ENCODE measurements at regions not wholly inside any gene's neighbourhood (a gene's known extent, or its start where the extent isn't known, plus 50 kb on each side); places are given as distances from the start of the nearest gene placed in this dataset.

- CTCF ChIA-PET: no interaction called here
- H3K27me3 ChIP-seq (replicated peaks in 1 of 2; ENCODE audit: control insufficient read depth in 2 of 2, insufficient read depth in 2 of 2, low read length in 1 of 2): no peaks in the 10 kb centered on the region
- intact Hi-C loops (cut with micrococcal nuclease; ENCODE audit: unreplicated experiment): no loop called here
- H4K20me1 ChIP-seq (ENCODE audit: control insufficient read depth, insufficient read depth): no peaks in the 10 kb centered on the region
- SMC1A ChIA-PET (ENCODE audit: uncharacterized antibody, unreplicated experiment): no interaction called here
- BruUV-seq (replicated peaks): no TSS peak
- no peaks in the 10 kb centered on the region; the same call in 2 of the 3 replicates for H3K9me3 ChIP-seq (replicated peaks; ENCODE audit: control insufficient read depth, insufficient read depth, low read length)
- POLR2A ChIA-PET: no interaction called here
- no peak for ATAC-seq
- H3K9ac ChIP-seq (ENCODE audit: control insufficient read depth, insufficient read depth, low read length): no peak overlapping the region
- H3K4me2 ChIP-seq (ENCODE audit: control insufficient read depth, insufficient read depth): no peak overlapping the region
- no peak overlapping the region for H3K4me3 ChIP-seq
- H3K36me3 ChIP-seq (ENCODE audit: control insufficient read depth in 2 of 2, insufficient read depth in 2 of 2, low read length in 1 of 2): no peaks in the 10 kb centered on the region
- FAIRE-seq: no peak
- no peak overlapping the region for H2AFZ ChIP-seq (ENCODE audit: control insufficient read depth, low read depth, low read length)
- RAD21 ChIA-PET (ENCODE audit: unreplicated experiment): no interaction called here
- no peaks in the 10 kb centered on the region for H3K79me2 ChIP-seq (ENCODE audit: control insufficient read depth, insufficient read depth, low read length)
- no peaks in the 10 kb centered on the region for H3K4me1 ChIP-seq (ENCODE audit: control insufficient read depth, insufficient read depth, low read length)
- no peak overlapping the region for H3K27ac ChIP-seq (ENCODE audit: control insufficient read depth, insufficient read depth)
- WGBS (ENCODE audit: insufficient coverage, insufficient replicate concordance, low lambda C conversion rate, missing lambda C conversion rate): 47% methylated on average over 5 of the region's 5 CpGs
- DNase-seq (ENCODE audit: low read depth, low spot score): no peak
- in situ Hi-C loops (cut with MboI): no loop called here
- TF ChIP-seq, protein P1, sequence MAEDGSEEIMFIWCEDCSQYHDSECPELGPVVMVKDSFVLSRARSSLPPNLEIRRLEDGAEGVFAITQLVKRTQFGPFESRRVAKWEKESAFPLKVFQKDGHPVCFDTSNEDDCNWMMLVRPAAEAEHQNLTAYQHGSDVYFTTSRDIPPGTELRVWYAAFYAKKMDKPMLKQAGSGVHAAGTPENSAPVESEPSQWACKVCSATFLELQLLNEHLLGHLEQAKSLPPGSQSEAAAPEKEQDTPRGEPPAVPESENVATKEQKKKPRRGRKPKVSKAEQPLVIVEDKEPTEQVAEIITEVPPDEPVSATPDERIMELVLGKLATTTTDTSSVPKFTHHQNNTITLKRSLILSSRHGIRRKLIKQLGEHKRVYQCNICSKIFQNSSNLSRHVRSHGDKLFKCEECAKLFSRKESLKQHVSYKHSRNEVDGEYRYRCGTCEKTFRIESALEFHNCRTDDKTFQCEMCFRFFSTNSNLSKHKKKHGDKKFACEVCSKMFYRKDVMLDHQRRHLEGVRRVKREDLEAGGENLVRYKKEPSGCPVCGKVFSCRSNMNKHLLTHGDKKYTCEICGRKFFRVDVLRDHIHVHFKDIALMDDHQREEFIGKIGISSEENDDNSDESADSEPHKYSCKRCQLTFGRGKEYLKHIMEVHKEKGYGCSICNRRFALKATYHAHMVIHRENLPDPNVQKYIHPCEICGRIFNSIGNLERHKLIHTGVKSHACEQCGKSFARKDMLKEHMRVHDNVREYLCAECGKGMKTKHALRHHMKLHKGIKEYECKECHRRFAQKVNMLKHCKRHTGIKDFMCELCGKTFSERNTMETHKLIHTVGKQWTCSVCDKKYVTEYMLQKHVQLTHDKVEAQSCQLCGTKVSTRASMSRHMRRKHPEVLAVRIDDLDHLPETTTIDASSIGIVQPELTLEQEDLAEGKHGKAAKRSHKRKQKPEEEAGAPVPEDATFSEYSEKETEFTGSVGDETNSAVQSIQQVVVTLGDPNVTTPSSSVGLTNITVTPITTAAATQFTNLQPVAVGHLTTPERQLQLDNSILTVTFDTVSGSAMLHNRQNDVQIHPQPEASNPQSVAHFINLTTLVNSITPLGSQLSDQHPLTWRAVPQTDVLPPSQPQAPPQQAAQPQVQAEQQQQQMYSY (CRISPR knock-in tag; IDR thresholded peaks at IDR 0.05): no peak
- TF ChIP-seq CHD4 (IDR thresholded peaks at IDR 0.05): no peak
- no peak for TF ChIP-seq JUNB (IDR thresholded peaks at IDR 0.05)
- TF ChIP-seq CHD2 (IDR thresholded peaks at IDR 0.05; ENCODE audit: borderline replicate concordance, low read depth, low read length): no peak
- TF ChIP-seq IRF3 (IDR thresholded peaks at IDR 0.05): no peak
- TF ChIP-seq ETV6 (conservative IDR thresholded peaks at IDR 0.05 in 1 of 2, IDR thresholded peaks at IDR 0.05 in 1 of 2; ENCODE audit: borderline replicate concordance in 1 of 2, low read depth in 1 of 2): no peak
- TF ChIP-seq ATF3 (IDR thresholded peaks at IDR 0.05; ENCODE audit: borderline replicate concordance, extremely low read depth, low read depth, low read length): no peak
- no peak for TF ChIP-seq NFIC (IDR thresholded peaks at IDR 0.05; ENCODE audit: low read depth, low read length)
- TF ChIP-seq CBX3 (IDR thresholded peaks at IDR 0.05; ENCODE audit: borderline replicate concordance, low read depth): no peak
- TF ChIP-seq PAX5 (IDR thresholded peaks at IDR 0.05; ENCODE audit: borderline replicate concordance, low read depth, low read length): no peak
- no peak for TF ChIP-seq LARP7 (IDR thresholded peaks at IDR 0.05)
- TF ChIP-seq POLR2AphosphoS5 (IDR thresholded peaks at IDR 0.05; ENCODE audit: low read length): no peak
- TF ChIP-seq EGR1 (IDR thresholded peaks at IDR 0.05; ENCODE audit: borderline replicate concordance in 1 of 2, low read depth in 2 of 2, low read length in 2 of 2): no peak
- no peak for TF ChIP-seq SREBF2 (IDR thresholded peaks at IDR 0.05; ENCODE audit: low read length)
- TF ChIP-seq NKRF (conservative IDR thresholded peaks at IDR 0.05): no peak
- TF ChIP-seq, protein P2, sequence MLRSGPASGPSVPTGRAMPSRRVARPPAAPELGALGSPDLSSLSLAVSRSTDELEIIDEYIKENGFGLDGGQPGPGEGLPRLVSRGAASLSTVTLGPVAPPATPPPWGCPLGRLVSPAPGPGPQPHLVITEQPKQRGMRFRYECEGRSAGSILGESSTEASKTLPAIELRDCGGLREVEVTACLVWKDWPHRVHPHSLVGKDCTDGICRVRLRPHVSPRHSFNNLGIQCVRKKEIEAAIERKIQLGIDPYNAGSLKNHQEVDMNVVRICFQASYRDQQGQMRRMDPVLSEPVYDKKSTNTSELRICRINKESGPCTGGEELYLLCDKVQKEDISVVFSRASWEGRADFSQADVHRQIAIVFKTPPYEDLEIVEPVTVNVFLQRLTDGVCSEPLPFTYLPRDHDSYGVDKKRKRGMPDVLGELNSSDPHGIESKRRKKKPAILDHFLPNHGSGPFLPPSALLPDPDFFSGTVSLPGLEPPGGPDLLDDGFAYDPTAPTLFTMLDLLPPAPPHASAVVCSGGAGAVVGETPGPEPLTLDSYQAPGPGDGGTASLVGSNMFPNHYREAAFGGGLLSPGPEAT (IDR thresholded peaks at IDR 0.05; ENCODE audit: low read depth): no peak
- TF ChIP-seq STAT1 (conservative IDR thresholded peaks at IDR 0.05): no peak
These were observed 231.2 kb upstream of the SEMA3A start for GRCh38 chr7:84425702-84426259.

All from GM12878 (cell line).